HCT116 (cell line): ENCODE measurements at regions not wholly inside any gene's neighbourhood (a gene's known extent, or its start where the extent isn't known, plus 50 kb on each side); places are given as distances from the start of the nearest gene placed in this dataset.

Experiments used
- ATF3 ChIP-seq: IDR thresholded peaks from 2 replicates; pipeline ENCODE4 v1.6.1; 2012
- CEBPB ChIP-seq: IDR thresholded peaks from 2 replicates; pipeline ENCODE4 v1.6.1; 2012; ENCODE audit warnings: low read depth
- CTCF ChIP-seq, 3 experiments: fragments of 200-600 bp in 1 of 3; sonication (generic) in 1 of 3; IDR thresholded peaks in 2 of 3; conservative IDR thresholded peaks in 1 of 3; 2 replicates each; pipeline ENCODE4 v1.5.1; 2012 to 2017; ENCODE audit warnings: low read depth in 2 of 3, low read length in 2 of 3, antibody characterized with exemption in 1 of 3, borderline replicate concordance in 1 of 3, control low read depth in 1 of 3, mild to moderate bottlenecking in 1 of 3, mixed read lengths in 1 of 3, mixed run types in 1 of 3, moderate library complexity in 1 of 3; ENCODE audit not compliant: insufficient read depth in 1 of 3
- EZH2 ChIP-seq: fragments of 200-600 bp; sonication (generic); IDR thresholded peaks from 2 replicates; pipeline ENCODE4 v1.6.1; 2017; ENCODE audit warnings: antibody characterized with exemption, mixed run types
- JUND ChIP-seq: IDR thresholded peaks from 2 replicates; pipeline ENCODE4 v1.6.1; 2012
- MAX ChIP-seq: IDR thresholded peaks from 2 replicates; pipeline ENCODE4 v1.6.1; 2012
- POLR2A ChIP-seq: IDR thresholded peaks from 2 replicates; pipeline ENCODE4 v1.7.0; 2011; ENCODE audit warnings: borderline replicate concordance; ENCODE audit not compliant: insufficient read depth, insufficient read length; ENCODE audit errors: extremely low read depth
- POLR2AphosphoS5 ChIP-seq: IDR thresholded peaks from 2 replicates; pipeline ENCODE4 v1.6.1; 2011; ENCODE audit warnings: mild to moderate bottlenecking, low read depth, low read length, moderate library complexity
- RAD21 ChIP-seq: IDR thresholded peaks from 2 replicates; pipeline ENCODE4 v1.6.1; 2012; ENCODE audit warnings: low read depth, mild to moderate bottlenecking
- REST ChIP-seq: IDR thresholded peaks from 2 replicates; pipeline ENCODE4 v1.6.1; 2012; ENCODE audit warnings: low read depth
- SRF ChIP-seq: IDR thresholded peaks from 2 replicates; pipeline ENCODE4 v1.6.1; 2012; ENCODE audit warnings: low read depth

GRCh38 chr12:47312808-47313426, 233.2 kb upstream of the AMIGO2 start:
- TF ChIP-seq POLR2AphosphoS5 (no peak), POLR2A (no peak), CTCF (IDR thresholded peaks at IDR 0.05 in 2 of 3, conservative IDR thresholded peaks at IDR 0.05 in 1 of 3; ENCODE audit: borderline replicate concordance in 1 of 3, insufficient read depth in 1 of 3, low read depth in 2 of 3, low read length in 2 of 3) (no peak), CEBPB (no peak), EZH2 (no peak), REST (no peak), MAX (no peak), JUND (no peak), SRF (no peak), ATF3 (no peak), RAD21 (no peak)
